ENCODE measurements at regions not wholly inside any gene's neighbourhood (a gene's known extent, or its start where the extent isn't known, plus 50 kb on each side); places are given as distances from the start of the nearest gene placed in this dataset.

GRCh38 chr1:111015222-111015621 lies 51.5 kb upstream of the LRIF1 start:
- no peaks in the 10 kb centered on the region for H3K9me2 ChIP-seq (replicated peaks; ENCODE audit: insufficient read depth, low read length)
- TF ChIP-seq EZH2phosphoT487 (IDR thresholded peaks at IDR 0.05; ENCODE audit: low read length): no peak
- TF ChIP-seq EZH2 (optimal IDR thresholded peaks at IDR 0.05; ENCODE audit: low read depth, low read length): no peak
- TF ChIP-seq, protein P1, sequence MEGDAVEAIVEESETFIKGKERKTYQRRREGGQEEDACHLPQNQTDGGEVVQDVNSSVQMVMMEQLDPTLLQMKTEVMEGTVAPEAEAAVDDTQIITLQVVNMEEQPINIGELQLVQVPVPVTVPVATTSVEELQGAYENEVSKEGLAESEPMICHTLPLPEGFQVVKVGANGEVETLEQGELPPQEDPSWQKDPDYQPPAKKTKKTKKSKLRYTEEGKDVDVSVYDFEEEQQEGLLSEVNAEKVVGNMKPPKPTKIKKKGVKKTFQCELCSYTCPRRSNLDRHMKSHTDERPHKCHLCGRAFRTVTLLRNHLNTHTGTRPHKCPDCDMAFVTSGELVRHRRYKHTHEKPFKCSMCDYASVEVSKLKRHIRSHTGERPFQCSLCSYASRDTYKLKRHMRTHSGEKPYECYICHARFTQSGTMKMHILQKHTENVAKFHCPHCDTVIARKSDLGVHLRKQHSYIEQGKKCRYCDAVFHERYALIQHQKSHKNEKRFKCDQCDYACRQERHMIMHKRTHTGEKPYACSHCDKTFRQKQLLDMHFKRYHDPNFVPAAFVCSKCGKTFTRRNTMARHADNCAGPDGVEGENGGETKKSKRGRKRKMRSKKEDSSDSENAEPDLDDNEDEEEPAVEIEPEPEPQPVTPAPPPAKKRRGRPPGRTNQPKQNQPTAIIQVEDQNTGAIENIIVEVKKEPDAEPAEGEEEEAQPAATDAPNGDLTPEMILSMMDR (IDR thresholded peaks at IDR 0.05; ENCODE audit: low read length): no peak
- H3K27ac ChIP-seq (ENCODE audit: low read length): no peak overlapping the region
- H3K4me2 ChIP-seq (ENCODE audit: low read depth, low read length): no peak overlapping the region
- no peaks in the 10 kb centered on the region for H3K79me2 ChIP-seq (ENCODE audit: low read length)
- H3K27me3 ChIP-seq (replicated peaks; ENCODE audit: insufficient read depth, low read length): no peaks in the 10 kb centered on the region
- no peak overlapping the region for H3K4me3 ChIP-seq (ENCODE audit: low read length)
- H3K9ac ChIP-seq (ENCODE audit: low read length): no peak overlapping the region
- H4K20me1 ChIP-seq (ENCODE audit: insufficient read depth, low read length): no peaks in the 10 kb centered on the region
- H3K4me1 ChIP-seq (ENCODE audit: low read length): no peaks in the 10 kb centered on the region
- no peak for DNase-seq
- no peaks in the 10 kb centered on the region for H3F3A ChIP-seq (ENCODE audit: insufficient read depth, low read length)
- H2AFZ ChIP-seq (ENCODE audit: low read length): no peak overlapping the region
- no peaks in the 10 kb centered on the region for H3K36me3 ChIP-seq (replicated peaks; ENCODE audit: insufficient read depth, low read length)
- no peaks in the 10 kb centered on the region for H3K9me3 ChIP-seq (replicated peaks; ENCODE audit: insufficient read depth, low read length)
